SU-DHL-6 (cell line): ENCODE measurements at regions not wholly inside any gene's neighbourhood (a gene's known extent, or its start where the extent isn't known, plus 50 kb on each side); places are given as distances from the start of the nearest gene placed in this dataset.

Source experiments
- CTCF ChIP-seq: fragments of 200-600 bp; sonication (generic); IDR thresholded peaks from one replicate; pipeline ENCODE4 v1.5.1; 2017; ENCODE audit warnings: antibody characterized with exemption, mild to moderate bottlenecking, low read length, moderate library complexity; ENCODE audit not compliant: insufficient read depth, poor library complexity, severe bottlenecking
- EZH2phosphoT487 ChIP-seq: fragments of 200-600 bp; sonication (generic), shearing (Covaris generic); conservative IDR thresholded peaks from 2 replicates; pipeline ENCODE4 v1.6.1; 2018; ENCODE audit warnings: mild to moderate bottlenecking, antibody characterized with exemption, low read length, moderate library complexity, mixed read lengths

GRCh38 chr18:60838677-60839076 lies 466.1 kb upstream of the MC4R start:
- TF ChIP-seq EZH2phosphoT487 (no peak), CTCF (no peak)
